Esophagus muscularis mucosa (tissue), 3 donors: ENCODE measurements at regions not wholly inside any gene's neighbourhood (a gene's known extent, or its start where the extent isn't known, plus 50 kb on each side); places are given as distances from the start of the nearest gene placed in this dataset.

Experiments used
- POLR2A ChIP-seq: fragments of 450-650 bp; IDR thresholded peaks from one replicate; pipeline ENCODE4 v1.6.1; 2017; ENCODE audit warnings: antibody characterized with exemption, moderate library complexity, mild to moderate bottlenecking, low read depth
- POLR2AphosphoS5 ChIP-seq, 2 donors: sonication (generic); formaldehyde crosslinking; IDR thresholded peaks; one replicate each; pipeline ENCODE4 v1.6.1; 2017; ENCODE audit warnings: antibody characterized with exemption in 2 of 2
- TF ChIP-seq, protein P1 (sequence below), 3 experiments: fragments of 200-600 bp in 2 of 3; fragments of 450-650 bp in 1 of 3; sonication (generic) in 2 of 3; IDR thresholded peaks; one replicate each; pipeline ENCODE4 v1.5.1; 2017 to 2019; ENCODE audit warnings: antibody characterized with exemption in 3 of 3, mild to moderate bottlenecking in 2 of 3, moderate library complexity in 1 of 3

DNA sequence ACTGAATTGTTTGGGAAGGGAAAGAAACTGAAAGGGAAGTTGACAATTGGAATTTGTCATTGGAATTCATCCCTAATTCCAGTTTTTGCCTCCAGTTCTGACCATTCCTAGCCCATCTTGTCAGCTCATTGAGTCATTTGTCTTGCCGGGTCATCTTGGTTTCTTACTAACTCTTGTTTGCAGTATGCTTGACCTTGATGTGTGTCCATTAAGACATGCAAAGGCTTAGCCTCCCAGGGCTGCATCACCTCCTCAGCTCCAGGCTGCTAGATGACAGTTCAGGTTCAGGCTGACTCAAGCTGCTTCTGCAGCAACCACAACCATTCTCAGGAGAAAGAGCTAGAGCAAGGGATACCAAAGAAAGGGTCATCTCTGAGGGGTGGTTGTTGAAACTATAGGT is 151.3 kb upstream of the PTGFR start:
- TF ChIP-seq, protein P1, sequence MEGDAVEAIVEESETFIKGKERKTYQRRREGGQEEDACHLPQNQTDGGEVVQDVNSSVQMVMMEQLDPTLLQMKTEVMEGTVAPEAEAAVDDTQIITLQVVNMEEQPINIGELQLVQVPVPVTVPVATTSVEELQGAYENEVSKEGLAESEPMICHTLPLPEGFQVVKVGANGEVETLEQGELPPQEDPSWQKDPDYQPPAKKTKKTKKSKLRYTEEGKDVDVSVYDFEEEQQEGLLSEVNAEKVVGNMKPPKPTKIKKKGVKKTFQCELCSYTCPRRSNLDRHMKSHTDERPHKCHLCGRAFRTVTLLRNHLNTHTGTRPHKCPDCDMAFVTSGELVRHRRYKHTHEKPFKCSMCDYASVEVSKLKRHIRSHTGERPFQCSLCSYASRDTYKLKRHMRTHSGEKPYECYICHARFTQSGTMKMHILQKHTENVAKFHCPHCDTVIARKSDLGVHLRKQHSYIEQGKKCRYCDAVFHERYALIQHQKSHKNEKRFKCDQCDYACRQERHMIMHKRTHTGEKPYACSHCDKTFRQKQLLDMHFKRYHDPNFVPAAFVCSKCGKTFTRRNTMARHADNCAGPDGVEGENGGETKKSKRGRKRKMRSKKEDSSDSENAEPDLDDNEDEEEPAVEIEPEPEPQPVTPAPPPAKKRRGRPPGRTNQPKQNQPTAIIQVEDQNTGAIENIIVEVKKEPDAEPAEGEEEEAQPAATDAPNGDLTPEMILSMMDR (IDR thresholded peaks at IDR 0.05), result no peak
- no peak for TF ChIP-seq POLR2A
- no peak for TF ChIP-seq POLR2AphosphoS5 (IDR thresholded peaks at IDR 0.05)
